ENCODE measurements at regions not wholly inside any gene's neighbourhood (a gene's known extent, or its start where the extent isn't known, plus 50 kb on each side); places are given as distances from the start of the nearest gene placed in this dataset.
"Not testable (repeated sequence)": the region's sequence is repeated elsewhere in the genome, so short reads cannot be mapped to it uniquely, and the experiment has no call there.

GRCh38 chr3:25895443-25895842 is 105.6 kb downstream of the OXSM start:
- no peak for DNase-seq (ENCODE audit: low spot score)

- DNase-seq (ENCODE audit: low spot score): peak; percentile 44
Observed at GRCh38 chr3:25897019-25897418, 107.1 kb downstream of the OXSM start.

- DNase-seq (ENCODE audit: low spot score): no peak
Observed at GRCh38 chr3:25899352-25900101, 109.6 kb downstream of the OXSM start.

GRCh38 chr3:25900161-25900560 is 110.3 kb downstream of the OXSM start:
- DNase-seq (ENCODE audit: low spot score): no peak

- no peak for DNase-seq (ENCODE audit: low spot score)
Observed at GRCh38 chr3:25901796-25902195, 111.9 kb downstream of the OXSM start.

GRCh38 chr3:25902586-25902985 is 112.7 kb downstream of the OXSM start:
- no peak for DNase-seq (ENCODE audit: low spot score)

GRCh38 chr3:25903371-25904129 is 113.7 kb downstream of the OXSM start:
- DNase-seq (ENCODE audit: low spot score): peak; percentile 31

GRCh38 chr3:25904206-25904605 is 114.3 kb downstream of the OXSM start:
- DNase-seq (ENCODE audit: low spot score): no peak

- no peak for DNase-seq (ENCODE audit: low spot score)
Observed at GRCh38 chr3:25906132-25906906, 116.4 kb downstream of the OXSM start.

GRCh38 chr3:25907081-25907480 is 117.2 kb downstream of the OXSM start:
- DNase-seq (ENCODE audit: low spot score): no peak

- DNase-seq (ENCODE audit: low spot score): no peak
Observed at GRCh38 chr3:25910105-25910504, 120.2 kb downstream of the OXSM start.

- peak; percentile 55 for DNase-seq (ENCODE audit: low spot score)
Observed at GRCh38 chr3:25910997-25911396, 121.1 kb downstream of the OXSM start.

GRCh38 chr3:25911525-25912295 is 121.8 kb downstream of the OXSM start:
- DNase-seq (ENCODE audit: low spot score): no peak

GRCh38 chr3:25913179-25913578 is 123.3 kb downstream of the OXSM start:
- DNase-seq (ENCODE audit: low spot score): no peak

- DNase-seq (ENCODE audit: low spot score): no peak
Observed at GRCh38 chr3:25915673-25916072, 125.8 kb downstream of the OXSM start.

- DNase-seq (ENCODE audit: low spot score): no peak
Observed at GRCh38 chr3:25916321-25916720, 126.4 kb downstream of the OXSM start.

GRCh38 chr3:25931967-25932366 is 142.1 kb downstream of the OXSM start:
- not testable (repeated sequence) for DNase-seq (ENCODE audit: low spot score)

- DNase-seq (ENCODE audit: low spot score): no peak
Observed at GRCh38 chr3:25938566-25939325, 148.9 kb downstream of the OXSM start.

- DNase-seq (ENCODE audit: low spot score): no peak
Observed at GRCh38 chr3:25940935-25941334, 151.0 kb downstream of the OXSM start.

- no peak for DNase-seq (ENCODE audit: low spot score)
Observed at GRCh38 chr3:25944329-25944728, 154.4 kb downstream of the OXSM start.

- no peak for DNase-seq (ENCODE audit: low spot score)
Observed at GRCh38 chr3:25945366-25945765, 155.5 kb downstream of the OXSM start.
